ENCODE measurements at regions not wholly inside any gene's neighbourhood (a gene's known extent, or its start where the extent isn't known, plus 50 kb on each side); places are given as distances from the start of the nearest gene placed in this dataset.

DNA sequence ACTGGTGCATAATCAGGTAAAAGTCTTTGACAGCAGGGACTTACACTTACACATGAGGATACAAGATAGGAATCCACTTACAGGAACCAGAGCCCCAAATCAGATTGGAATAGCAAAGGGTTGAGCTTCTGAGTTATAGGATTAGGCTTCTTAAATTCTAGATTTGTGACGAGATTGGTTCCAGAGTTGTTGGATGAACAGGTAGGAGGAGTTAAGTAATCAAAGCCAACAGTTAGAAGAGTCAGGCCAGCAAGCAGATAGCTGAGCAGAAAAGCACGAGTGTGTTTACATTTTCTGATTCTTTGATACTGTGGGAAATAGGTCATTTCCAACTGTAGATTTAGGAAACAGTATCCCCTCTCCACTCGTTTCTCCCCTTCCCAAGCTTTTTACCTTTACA, 167.0 kb downstream of the MDFIC start:
- Histone ChIP-seq H3K9me3 (replicated peaks; ENCODE audit: control insufficient read depth, insufficient read depth, low read length) (no peaks in the 10 kb centered on the region), H3K4me3 (replicated peaks in 1 of 3; ENCODE audit: insufficient read depth in 1 of 3, low read depth in 1 of 3, low read length in 3 of 3) (no peak overlapping the region), H2AFZ (ENCODE audit: low read depth, low read length) (peak overlapping the region; percentile 13), H3K4me1 (ENCODE audit: control insufficient read depth, extremely low read depth, insufficient read depth, low read length) (peaks cover 16% of the 10 kb centered on the region), H3K36me3 (ENCODE audit: control insufficient read depth in 2 of 2, extremely low read depth in 1 of 2, insufficient read depth in 2 of 2, low read length in 2 of 2) (no peaks in the 10 kb centered on the region), H3K79me2 (ENCODE audit: control insufficient read depth, insufficient read depth, low read length) (no peaks in the 10 kb centered on the region), H3K9me1 (replicated peaks; ENCODE audit: control insufficient read depth, extremely low read depth, insufficient read depth, low read length) (no peaks in the 10 kb centered on the region), H3K4me2 (ENCODE audit: insufficient read depth, low read length) (no peak overlapping the region), H3K27me3 (ENCODE audit: control insufficient read depth in 2 of 2, insufficient read depth in 2 of 2, low read length in 2 of 2) (no peaks in the 10 kb centered on the region), H3K27ac (ENCODE audit: insufficient read depth, low read depth, low read length) (no peak overlapping the region), H4K20me1 (replicated peaks; ENCODE audit: control insufficient read depth, extremely low read depth, insufficient read depth, low read length) (no peaks in the 10 kb centered on the region), H3K9ac (replicated peaks; ENCODE audit: extremely low read depth, insufficient read depth, low read length) (no peak overlapping the region)
- TF ChIP-seq GATA2 (IDR thresholded peaks at IDR 0.05; ENCODE audit: insufficient read depth, insufficient read length, low read depth, low read length) (no peak), FOS (IDR thresholded peaks at IDR 0.05; ENCODE audit: borderline replicate concordance, insufficient read depth, low read length) (no peak), MYC (IDR thresholded peaks at IDR 0.05; ENCODE audit: low read depth, low read length) (no peak)
- TF ChIP-seq, protein P1, sequence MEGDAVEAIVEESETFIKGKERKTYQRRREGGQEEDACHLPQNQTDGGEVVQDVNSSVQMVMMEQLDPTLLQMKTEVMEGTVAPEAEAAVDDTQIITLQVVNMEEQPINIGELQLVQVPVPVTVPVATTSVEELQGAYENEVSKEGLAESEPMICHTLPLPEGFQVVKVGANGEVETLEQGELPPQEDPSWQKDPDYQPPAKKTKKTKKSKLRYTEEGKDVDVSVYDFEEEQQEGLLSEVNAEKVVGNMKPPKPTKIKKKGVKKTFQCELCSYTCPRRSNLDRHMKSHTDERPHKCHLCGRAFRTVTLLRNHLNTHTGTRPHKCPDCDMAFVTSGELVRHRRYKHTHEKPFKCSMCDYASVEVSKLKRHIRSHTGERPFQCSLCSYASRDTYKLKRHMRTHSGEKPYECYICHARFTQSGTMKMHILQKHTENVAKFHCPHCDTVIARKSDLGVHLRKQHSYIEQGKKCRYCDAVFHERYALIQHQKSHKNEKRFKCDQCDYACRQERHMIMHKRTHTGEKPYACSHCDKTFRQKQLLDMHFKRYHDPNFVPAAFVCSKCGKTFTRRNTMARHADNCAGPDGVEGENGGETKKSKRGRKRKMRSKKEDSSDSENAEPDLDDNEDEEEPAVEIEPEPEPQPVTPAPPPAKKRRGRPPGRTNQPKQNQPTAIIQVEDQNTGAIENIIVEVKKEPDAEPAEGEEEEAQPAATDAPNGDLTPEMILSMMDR (IDR thresholded peaks at IDR 0.05; ENCODE audit: extremely low read depth in 1 of 2, insufficient read depth in 1 of 2, low read depth in 1 of 2, low read length in 2 of 2) = no peak
- TF ChIP-seq, protein P2, sequence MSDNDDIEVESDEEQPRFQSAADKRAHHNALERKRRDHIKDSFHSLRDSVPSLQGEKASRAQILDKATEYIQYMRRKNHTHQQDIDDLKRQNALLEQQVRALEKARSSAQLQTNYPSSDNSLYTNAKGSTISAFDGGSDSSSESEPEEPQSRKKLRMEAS (IDR thresholded peaks at IDR 0.05; ENCODE audit: insufficient read depth, insufficient read length) = no peak
- DNase-seq (ENCODE audit: low read depth, low spot score) = peak; percentile 32
- BruUV-seq (replicated peaks) = no TSS peak
- intact Hi-C loops (cut with micrococcal nuclease) = loop anchor here (5.0 kb wide), 2 partner anchors 48 to 222 kb away; no protein-coding TSS in a partner anchor
- no peak for FAIRE-seq
- ChIA-PET POLR2A (no interaction called here), CTCF (interaction anchor here (1.2 to 4.0 kb wide), 2 partner anchors 10 to 114 kb away, joined by 3 to 46 read pairs; no protein-coding TSS in a partner anchor)
- dilution Hi-C loops (cut with MboI; ENCODE audit: extremely low pct_ligation_motif_present, low sequenced_read_pairs) = no loop called here

Data from endothelial cell of umbilical vein (primary cell).